ENCODE measurements at regions not wholly inside any gene's neighbourhood (a gene's known extent, or its start where the extent isn't known, plus 50 kb on each side); places are given as distances from the start of the nearest gene placed in this dataset.

- H3K27me3 Mint-ChIP-seq: peaks cover 4% of the 10 kb centered on the region
- H3K36me3 Mint-ChIP-seq (ENCODE audit: low read depth): no peaks in the 10 kb centered on the region
- H3K27ac Mint-ChIP-seq: no peak overlapping the region
- H3K4me1 Mint-ChIP-seq (ENCODE audit: low read depth): no peaks in the 10 kb centered on the region
- no peaks in the 10 kb centered on the region for H3K9me3 Mint-ChIP-seq
- intact Hi-C loops (cut with micrococcal nuclease): no loop called here
- H3K4me3 Mint-ChIP-seq: no peak overlapping the region
These were observed 178.8 kb upstream of the NPVF start for GRCh38 chr7:25407053-25407452.

DNA sequence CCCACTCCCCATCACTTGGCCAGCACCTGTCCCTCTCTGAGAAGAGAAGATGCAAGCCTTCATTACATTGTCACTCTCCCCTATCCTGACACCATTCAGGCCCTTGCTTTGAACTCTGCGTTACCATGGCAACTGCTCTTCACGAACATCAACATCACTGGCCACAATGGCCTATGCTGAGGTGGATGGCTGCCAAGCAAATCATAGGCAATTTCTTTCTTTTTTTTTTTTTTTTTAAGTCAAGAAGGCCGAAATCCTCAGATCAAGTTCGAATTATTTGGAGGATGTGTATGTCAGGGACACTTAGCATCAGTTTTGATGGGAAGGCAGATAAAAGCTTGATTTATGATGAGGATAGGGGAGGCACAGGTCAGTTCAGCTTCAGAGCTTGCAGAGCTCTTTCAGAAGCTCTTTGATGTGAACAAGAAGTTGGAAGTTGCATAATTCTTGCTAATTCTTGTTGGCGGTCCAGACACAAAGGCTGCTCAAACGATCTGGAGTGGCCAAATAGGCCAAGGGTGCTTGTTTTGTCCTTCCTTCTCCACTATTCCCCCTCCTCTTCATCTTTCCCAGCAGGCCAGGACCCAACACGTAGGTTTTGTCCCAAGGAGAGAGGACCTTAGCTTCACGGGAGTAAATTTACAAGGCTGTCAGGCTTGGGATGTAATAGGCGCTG lies 179.9 kb upstream of the NPVF start:
- intact Hi-C loops (cut with micrococcal nuclease): no loop called here
- Mint-ChIP-seq H3K27ac (no peak overlapping the region), H3K4me3 (no peak overlapping the region), H3K4me1 (ENCODE audit: low read depth) (no peaks in the 10 kb centered on the region), H3K27me3 (peaks cover 4% of the 10 kb centered on the region), H3K9me3 (no peaks in the 10 kb centered on the region), H3K36me3 (ENCODE audit: low read depth) (no peaks in the 10 kb centered on the region)

- no peaks in the 10 kb centered on the region for H3K9me3 Mint-ChIP-seq
- H3K36me3 Mint-ChIP-seq (ENCODE audit: low read depth): no peaks in the 10 kb centered on the region
- intact Hi-C loops (cut with micrococcal nuclease): no loop called here
- H3K27me3 Mint-ChIP-seq: peaks cover 4% of the 10 kb centered on the region
- H3K4me1 Mint-ChIP-seq (ENCODE audit: low read depth): no peaks in the 10 kb centered on the region
- H3K27ac Mint-ChIP-seq: no peak overlapping the region
- no peak overlapping the region for H3K4me3 Mint-ChIP-seq
These were observed 180.6 kb upstream of the NPVF start for GRCh38 chr7:25408876-25409275.

DNA sequence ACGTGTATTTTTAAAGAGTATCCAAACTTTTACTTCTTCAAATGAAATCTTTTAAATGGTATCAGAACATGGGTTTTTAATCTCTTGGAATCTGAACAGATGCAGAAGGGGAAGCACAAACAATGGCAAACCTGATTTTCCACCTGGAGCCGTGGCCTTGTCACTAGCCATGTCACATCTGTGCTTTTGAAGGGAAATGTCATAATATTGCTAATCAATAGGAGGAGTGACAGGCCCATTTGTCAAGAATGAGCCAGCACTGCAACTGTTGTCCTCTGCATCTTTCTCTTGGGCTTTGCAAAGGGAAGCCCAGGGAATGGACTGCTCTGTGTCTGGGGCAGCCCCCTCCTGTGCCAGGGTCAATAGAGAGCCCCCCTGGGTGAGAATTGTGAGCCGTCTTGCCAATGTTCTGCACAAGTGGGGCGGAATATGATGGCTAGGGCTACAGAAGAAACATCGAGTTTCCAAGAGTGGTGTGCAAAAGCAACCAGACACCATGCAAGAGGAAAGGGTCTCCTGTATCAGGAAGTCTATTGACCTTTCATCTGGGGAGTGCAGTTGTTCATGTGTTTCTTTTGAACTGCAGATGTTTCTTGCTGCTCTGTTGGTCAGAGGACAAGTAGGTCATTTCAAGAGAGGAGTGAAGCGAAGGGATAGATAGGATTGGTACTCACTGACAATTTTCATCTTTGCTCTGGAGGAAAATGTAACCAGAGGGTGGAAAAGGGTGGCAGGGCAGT lies 181.8 kb upstream of the NPVF start:
- Mint-ChIP-seq H3K4me1 (ENCODE audit: low read depth) (no peaks in the 10 kb centered on the region), H3K4me3 (no peak overlapping the region), H3K27me3 (peaks cover 2% of the 10 kb centered on the region), H3K27ac (no peak overlapping the region), H3K9me3 (no peaks in the 10 kb centered on the region), H3K36me3 (ENCODE audit: low read depth) (no peaks in the 10 kb centered on the region)
- intact Hi-C loops (cut with micrococcal nuclease): no loop called here

- no peak overlapping the region for H3K4me3 Mint-ChIP-seq
- no peak overlapping the region for H3K27ac Mint-ChIP-seq
- no peaks in the 10 kb centered on the region for H3K9me3 Mint-ChIP-seq
- no peaks in the 10 kb centered on the region for H3K27me3 Mint-ChIP-seq
- H3K4me1 Mint-ChIP-seq (ENCODE audit: low read depth): no peaks in the 10 kb centered on the region
- intact Hi-C loops (cut with micrococcal nuclease): no loop called here
- H3K36me3 Mint-ChIP-seq (ENCODE audit: low read depth): no peaks in the 10 kb centered on the region
These were observed 192.5 kb upstream of the NPVF start for GRCh38 chr7:25420771-25421170.

- Mint-ChIP-seq H3K4me3 (no peak overlapping the region), H3K9me3 (no peaks in the 10 kb centered on the region)
These were observed 195.8 kb upstream of the NPVF start for GRCh38 chr7:25424113-25424512.

DNA sequence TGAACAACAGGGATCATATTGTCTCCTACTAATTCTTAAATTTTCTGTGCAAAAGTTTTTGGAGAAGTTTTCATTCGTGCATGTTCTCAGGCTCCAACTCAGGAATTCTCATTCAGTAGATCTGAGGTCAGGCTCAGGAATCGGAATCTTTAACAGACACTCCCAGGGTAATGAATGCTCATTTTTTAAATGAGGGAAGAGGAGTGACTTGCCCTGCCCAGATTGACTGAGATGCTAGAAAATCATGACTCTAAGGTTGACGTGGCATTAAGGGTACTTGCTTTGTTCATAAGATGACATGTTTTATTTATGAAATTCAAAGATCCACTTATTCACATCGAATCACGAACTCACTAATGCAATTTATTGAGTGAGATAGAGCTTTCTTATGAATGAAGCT lies 196.6 kb upstream of the NPVF start:
- Mint-ChIP-seq H3K9me3 (no peaks in the 10 kb centered on the region), H3K27ac (no peak overlapping the region), H3K4me1 (ENCODE audit: low read depth) (peaks cover 4% of the 10 kb centered on the region)

More at GRCh38 chr7:25424113-25424512, 195.8 kb upstream of the NPVF start:
- Mint-ChIP-seq H3K36me3 (ENCODE audit: low read depth) (no peaks in the 10 kb centered on the region), H3K4me1 (ENCODE audit: low read depth) (peaks cover 4% of the 10 kb centered on the region), H3K27ac (no peak overlapping the region), H3K27me3 (no peaks in the 10 kb centered on the region)
- intact Hi-C loops (cut with micrococcal nuclease): no loop called here

DNA sequence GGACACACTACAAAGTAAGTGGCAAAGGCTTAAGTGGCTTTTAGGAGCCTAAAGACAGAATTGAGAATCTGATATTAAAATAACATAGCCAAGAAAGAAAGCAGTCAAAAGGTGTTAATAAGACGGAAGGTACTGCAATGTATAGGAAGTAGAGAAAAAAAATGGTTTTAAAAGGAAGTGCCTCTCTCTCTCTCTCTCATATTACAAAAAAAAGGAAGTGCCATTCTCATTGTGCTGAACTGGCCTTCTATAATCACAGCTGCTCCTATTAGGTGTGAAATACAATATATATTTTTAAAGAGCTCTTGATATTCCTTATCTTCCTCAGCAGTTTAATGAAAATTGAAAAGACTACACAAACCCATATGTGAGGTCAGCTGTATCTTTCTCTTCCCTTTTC lies 199.4 kb upstream of the NPVF start:
- Mint-ChIP-seq H3K4me1 (ENCODE audit: low read depth) (peaks cover 4% of the 10 kb centered on the region), H3K9me3 (no peaks in the 10 kb centered on the region), H3K27ac (no peak overlapping the region)

More for the DNA sequence above, 196.6 kb upstream of the NPVF start:
- Mint-ChIP-seq H3K4me3 (no peak overlapping the region), H3K27me3 (no peaks in the 10 kb centered on the region), H3K36me3 (ENCODE audit: low read depth) (no peaks in the 10 kb centered on the region)
- intact Hi-C loops (cut with micrococcal nuclease): no loop called here

GRCh38 chr7:25429731-25430130 lies 201.4 kb upstream of the NPVF start:
- intact Hi-C loops (cut with micrococcal nuclease): no loop called here
- H3K36me3 Mint-ChIP-seq (ENCODE audit: low read depth): no peaks in the 10 kb centered on the region
- no peak overlapping the region for H3K4me3 Mint-ChIP-seq
- H3K27me3 Mint-ChIP-seq: no peaks in the 10 kb centered on the region
- H3K27ac Mint-ChIP-seq: no peak overlapping the region
- no peaks in the 10 kb centered on the region for H3K9me3 Mint-ChIP-seq
- peaks cover 4% of the 10 kb centered on the region for H3K4me1 Mint-ChIP-seq (ENCODE audit: low read depth)

More for the DNA sequence above, 199.4 kb upstream of the NPVF start:
- Mint-ChIP-seq H3K4me3 (no peak overlapping the region), H3K27me3 (no peaks in the 10 kb centered on the region), H3K36me3 (ENCODE audit: low read depth) (no peaks in the 10 kb centered on the region)
- intact Hi-C loops (cut with micrococcal nuclease): no loop called here

GRCh38 chr7:25430200-25430931 lies 202.1 kb upstream of the NPVF start:
- Mint-ChIP-seq H3K27me3 (no peaks in the 10 kb centered on the region), H3K4me1 (ENCODE audit: low read depth) (peaks cover 4% of the 10 kb centered on the region), H3K9me3 (no peaks in the 10 kb centered on the region), H3K36me3 (ENCODE audit: low read depth) (no peaks in the 10 kb centered on the region), H3K4me3 (no peak overlapping the region), H3K27ac (no peak overlapping the region)
- intact Hi-C loops (cut with micrococcal nuclease): no loop called here

DNA sequence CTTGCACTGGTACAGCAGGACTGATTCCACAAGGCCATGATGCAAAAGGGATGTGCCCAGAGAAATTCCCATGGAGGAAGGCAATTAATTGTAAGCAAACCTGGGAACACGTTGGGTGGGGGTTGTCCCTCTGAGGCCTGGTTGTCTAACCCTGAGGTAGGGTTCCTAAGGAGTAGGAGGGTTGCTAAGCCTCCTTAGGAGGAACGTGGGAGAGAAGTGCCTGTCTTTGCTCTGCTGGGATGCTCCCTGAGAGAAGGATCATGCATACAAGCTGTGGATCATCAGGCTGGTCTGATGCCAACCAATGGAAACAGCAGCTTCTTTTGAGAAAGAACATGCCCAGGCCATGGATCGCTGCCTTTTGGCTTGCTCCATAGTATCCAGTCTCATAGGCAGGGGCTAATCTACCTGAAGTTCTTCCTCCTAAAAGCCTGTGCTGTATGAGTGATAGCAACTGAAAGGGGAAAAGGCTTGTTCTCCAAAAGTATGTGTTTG lies 203.7 kb upstream of the NPVF start:
- no peaks in the 10 kb centered on the region for H3K27me3 Mint-ChIP-seq
- H3K4me1 Mint-ChIP-seq (ENCODE audit: low read depth): peaks cover 4% of the 10 kb centered on the region
- intact Hi-C loops (cut with micrococcal nuclease): no loop called here
- no peak overlapping the region for H3K27ac Mint-ChIP-seq
- H3K36me3 Mint-ChIP-seq (ENCODE audit: low read depth): no peaks in the 10 kb centered on the region
- H3K4me3 Mint-ChIP-seq: no peak overlapping the region
- H3K9me3 Mint-ChIP-seq: no peaks in the 10 kb centered on the region

DNA sequence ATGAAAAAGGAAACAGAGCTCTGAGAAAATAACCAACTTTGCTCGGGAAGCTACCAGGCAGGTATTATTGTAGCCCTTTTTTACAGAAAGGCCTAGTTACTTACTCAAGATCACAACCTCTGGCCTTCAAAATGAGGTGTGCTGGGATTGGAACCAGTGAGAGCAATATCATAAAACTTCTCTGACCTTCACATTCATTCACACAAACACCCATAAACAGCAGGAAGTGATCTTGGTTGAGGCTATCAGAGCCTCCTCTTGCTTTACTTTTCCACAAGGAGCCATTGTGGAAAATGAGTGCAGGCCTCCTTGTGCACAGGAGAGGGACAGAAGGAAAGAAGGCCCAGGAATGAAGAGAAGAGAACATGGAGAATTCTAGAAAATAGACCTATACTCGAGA lies 204.5 kb upstream of the NPVF start:
- no peak overlapping the region for H3K4me3 Mint-ChIP-seq
- H3K27me3 Mint-ChIP-seq: no peaks in the 10 kb centered on the region
- H3K9me3 Mint-ChIP-seq: no peaks in the 10 kb centered on the region
- H3K4me1 Mint-ChIP-seq (ENCODE audit: low read depth): peaks cover 4% of the 10 kb centered on the region
- H3K36me3 Mint-ChIP-seq (ENCODE audit: low read depth): no peaks in the 10 kb centered on the region
- H3K27ac Mint-ChIP-seq: no peak overlapping the region
- intact Hi-C loops (cut with micrococcal nuclease): no loop called here

DNA sequence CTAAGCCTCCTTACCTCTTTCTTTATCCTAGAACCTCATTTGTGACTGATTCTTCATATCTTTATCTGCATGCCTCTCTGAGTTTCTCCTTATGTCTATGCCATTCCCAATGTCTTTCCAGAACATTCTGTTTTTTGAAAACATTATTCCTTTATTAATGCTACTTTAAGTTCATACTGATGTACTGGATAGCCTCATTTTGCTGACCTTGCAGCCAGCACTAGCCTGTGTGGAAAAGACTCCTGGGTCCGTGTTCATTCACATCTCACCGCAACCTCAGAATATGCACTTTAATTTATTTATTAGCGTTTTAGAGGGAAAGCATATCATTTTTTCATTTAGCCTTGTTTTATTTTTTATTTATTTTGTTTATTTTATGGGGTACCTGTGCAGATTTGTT lies 208.1 kb upstream of the NPVF start:
- Mint-ChIP-seq H3K9me3 (peaks cover 24% of the 10 kb centered on the region), H3K4me3 (no peak overlapping the region), H3K27ac (no peak overlapping the region), H3K27me3 (no peaks in the 10 kb centered on the region), H3K4me1 (ENCODE audit: low read depth) (no peaks in the 10 kb centered on the region), H3K36me3 (ENCODE audit: low read depth) (no peaks in the 10 kb centered on the region)
- intact Hi-C loops (cut with micrococcal nuclease): no loop called here

DNA sequence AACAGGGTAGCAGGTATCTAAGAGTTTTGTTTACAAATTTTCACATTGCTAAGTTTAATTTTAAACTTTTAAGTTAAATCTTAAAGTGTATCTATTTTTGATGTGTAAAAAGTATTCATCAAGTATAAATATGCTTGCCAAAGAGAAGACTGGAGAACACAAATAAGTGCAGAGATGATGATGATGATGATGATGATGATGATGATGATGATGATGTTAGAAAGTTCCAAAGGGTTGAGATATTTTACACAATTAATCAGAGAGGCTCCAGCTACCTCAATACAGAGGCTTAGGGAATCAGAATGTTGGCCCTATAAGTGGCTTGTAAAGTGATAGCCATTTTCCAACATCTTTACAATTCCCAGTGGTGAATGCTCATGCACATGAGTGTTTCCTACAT lies 209.0 kb upstream of the NPVF start:
- H3K27me3 Mint-ChIP-seq: no peaks in the 10 kb centered on the region
- H3K27ac Mint-ChIP-seq: no peak overlapping the region
- H3K9me3 Mint-ChIP-seq: peaks cover 33% of the 10 kb centered on the region
- H3K4me3 Mint-ChIP-seq: no peak overlapping the region
- no peaks in the 10 kb centered on the region for H3K4me1 Mint-ChIP-seq (ENCODE audit: low read depth)
- intact Hi-C loops (cut with micrococcal nuclease): no loop called here
- H3K36me3 Mint-ChIP-seq (ENCODE audit: low read depth): no peaks in the 10 kb centered on the region

All from dendritic cell treated with granulocyte-macrophage colony-stimulating factor and Interleukin-4, amounts not matched to agents 40 ng/mL and 50 ng/mL, for 4 days (primary cell).